H1 (cell line): ENCODE measurements at regions not wholly inside any gene's neighbourhood (a gene's known extent, or its start where the extent isn't known, plus 50 kb on each side); places are given as distances from the start of the nearest gene placed in this dataset.

Experiments used
- CTCF ChIA-PET: fragments of 300-600 bp; sonication (Branson Sonifier 250); formaldehyde crosslinking; loops from one replicate; lab custom pipeline; 2021; ENCODE audit not compliant: partially characterized antibody; lab: Charles Lee
- POLR2A ChIA-PET: fragments of 300-600 bp; sonication (Branson Sonifier 250); formaldehyde crosslinking; loops from one replicate; lab custom pipeline; 2021; ENCODE audit warnings: inconsistent platforms; ENCODE audit not compliant: partially characterized antibody; lab: Charles Lee
- DNase-seq, 2 experiments: peaks; one replicate each; pipeline versions ENCODE4 v3.0.0 to v3.0.0-alpha.2; 2010 to 2022; ENCODE audit warnings: low spot score in 2 of 2, low read depth in 1 of 2, mixed read lengths in 1 of 2
- FAIRE-seq: peaks from 2 replicates; lab custom pipeline; 2011; peaks lifted over from hg19 to GRCh38; lab: Jason Lieb, UNC
- H2AFZ ChIP-seq: 2 replicates; pipeline ENCODE4 v1.8.1; 2012; ENCODE audit warnings: low read length, inconsistent platforms
- H2AK5ac ChIP-seq: 2 replicates; pipeline ENCODE4 v1.6.1; 2013; ENCODE audit warnings: low read depth, low read length
- H2BK120ac ChIP-seq: replicated peaks from 2 replicates; pipeline ENCODE3; 2013; ENCODE audit warnings: low read depth, low read length, inconsistent platforms
- H2BK12ac ChIP-seq: 2 replicates; pipeline ENCODE4 v1.6.1; 2013; ENCODE audit warnings: low read depth, low read length
- H2BK15ac ChIP-seq: 2 replicates; pipeline ENCODE4 v1.6.1; 2013; ENCODE audit warnings: low read length
- H2BK20ac ChIP-seq: 2 replicates; pipeline ENCODE4 v1.6.1; 2013; ENCODE audit warnings: low read length
- H2BK5ac ChIP-seq: 2 replicates; pipeline ENCODE4 v1.6.1; 2013; ENCODE audit warnings: low read depth, low read length
- H3K14ac ChIP-seq: 2 replicates; pipeline ENCODE4 v1.6.1; 2013; ENCODE audit warnings: inconsistent platforms; ENCODE audit not compliant: insufficient read length
- H3K18ac ChIP-seq: 2 replicates; pipeline ENCODE4 v1.6.1; 2013; ENCODE audit warnings: low read length; ENCODE audit errors: extremely low read depth
- H3K23ac ChIP-seq: 2 replicates; pipeline ENCODE4 v1.6.1; 2013; ENCODE audit warnings: inconsistent platforms; ENCODE audit not compliant: insufficient read length
- H3K23me2 ChIP-seq: 2 replicates; pipeline ENCODE4 v1.6.1; 2013; ENCODE audit warnings: low read depth, low read length
- H3K27ac ChIP-seq: 2 replicates; pipeline ENCODE4 v1.6.1; 2011; ENCODE audit warnings: low read depth, low read length, inconsistent platforms
- H3K27me3 ChIP-seq, 4 experiments: replicated peaks in 1 of 4; 1 replicate in 1 of 4; 2 replicates in 3 of 4; pipeline versions ENCODE4 v1.6.1 to v1.8.1; 2011 to 2013; ENCODE audit warnings: low read length in 3 of 4, mild to moderate bottlenecking in 3 of 4, inconsistent platforms in 2 of 4, mixed read lengths in 2 of 4, moderate library complexity in 1 of 4; ENCODE audit not compliant: control insufficient read depth in 3 of 4, insufficient read depth in 3 of 4; ENCODE audit errors: extremely low read depth in 1 of 4
- H3K36me3 ChIP-seq, 4 experiments: 2 replicates each; pipeline versions ENCODE4 v1.6.1 to v1.8.1; 2011 to 2013; ENCODE audit warnings: mild to moderate bottlenecking in 4 of 4, low read length in 3 of 4, moderate library complexity in 2 of 4, control low read depth in 1 of 4, inconsistent platforms in 1 of 4; ENCODE audit not compliant: insufficient read depth in 4 of 4, control insufficient read depth in 2 of 4
- H3K4ac ChIP-seq: replicated peaks from 2 replicates; pipeline ENCODE3; 2013; ENCODE audit warnings: low read length, low read depth, mixed read lengths, inconsistent platforms; ENCODE audit not compliant: insufficient read length
- H3K4me1 ChIP-seq, 4 experiments: replicated peaks in 1 of 4; 1 replicate in 1 of 4; 2 replicates in 3 of 4; pipeline versions ENCODE4 v1.6.1 to v1.8.1; 2011 to 2013; ENCODE audit warnings: low read length in 3 of 4, inconsistent platforms in 2 of 4, mixed read lengths in 1 of 4; ENCODE audit not compliant: insufficient read depth in 4 of 4, control insufficient read depth in 3 of 4
- H3K4me2 ChIP-seq, 2 experiments: 2 replicates each; pipeline versions ENCODE4 v1.6.1 to v1.8.1; 2011 to 2013; ENCODE audit warnings: low read depth in 2 of 2, low read length in 2 of 2, control low read depth in 1 of 2, inconsistent platforms in 1 of 2, mild to moderate bottlenecking in 1 of 2; ENCODE audit not compliant: insufficient read depth in 1 of 2
- H3K4me3 ChIP-seq, 4 experiments: fragments of 200-600, 300-600 bp in 1 of 4; sonication (generic), shearing (Covaris generic), sonication (Bioruptor Twin) in 1 of 4; 2 replicates each; pipeline versions ENCODE4 v1.5.1 to v1.8.1; 2011 to 2016; ENCODE audit warnings: low read length in 4 of 4, low read depth in 3 of 4, control low read depth in 2 of 4, inconsistent platforms in 2 of 4, mild to moderate bottlenecking in 2 of 4, mixed read lengths in 1 of 4, moderate library complexity in 1 of 4; ENCODE audit not compliant: insufficient read depth in 2 of 4; ENCODE audit errors: extremely low read depth in 1 of 4
- H3K56ac ChIP-seq: replicated peaks from 2 replicates; pipeline ENCODE3; 2013; ENCODE audit warnings: low read depth, mild to moderate bottlenecking, mixed read lengths, low read length, inconsistent platforms; ENCODE audit not compliant: insufficient read length
- H3K79me1 ChIP-seq: 2 replicates; pipeline ENCODE4 v1.6.1; 2013; ENCODE audit warnings: low read depth, low read length, control low read depth
- H3K79me2 ChIP-seq, 2 experiments: 2 replicates each; pipeline versions ENCODE4 v1.6.1 to v1.8.1; 2012 to 2013; ENCODE audit warnings: low read length in 2 of 2, mild to moderate bottlenecking in 2 of 2, inconsistent platforms in 1 of 2; ENCODE audit not compliant: insufficient read depth in 2 of 2, control insufficient read depth in 1 of 2
- H3K9ac ChIP-seq, 4 experiments: replicated peaks in 1 of 4; 1 replicate in 1 of 4; 2 replicates in 3 of 4; pipeline versions ENCODE4 v1.6.1 to v1.8.1; 2011 to 2013; ENCODE audit warnings: low read depth in 3 of 4, low read length in 3 of 4, control low read depth in 2 of 4, mild to moderate bottlenecking in 2 of 4, moderate library complexity in 2 of 4, inconsistent platforms in 1 of 4; ENCODE audit errors: extremely low read depth in 1 of 4
- H3K9me3 ChIP-seq, 2 experiments: 2 replicates each; pipeline versions ENCODE4 v1.6.1 to v1.8.1; 2012 to 2013; ENCODE audit warnings: mild to moderate bottlenecking in 2 of 2, moderate library complexity in 2 of 2, control low read depth in 1 of 2, inconsistent platforms in 1 of 2, low read depth in 1 of 2, low read length in 1 of 2, mixed read lengths in 1 of 2; ENCODE audit not compliant: insufficient read depth in 2 of 2
- H4K20me1 ChIP-seq, 2 experiments: replicated peaks in 1 of 2; 2 replicates each; pipeline versions ENCODE3 to v1.8.1; 2011 to 2013; ENCODE audit warnings: inconsistent platforms in 2 of 2, low read length in 2 of 2, mild to moderate bottlenecking in 1 of 2; ENCODE audit not compliant: insufficient read depth in 2 of 2, control insufficient read depth in 1 of 2
- H4K5ac ChIP-seq: 2 replicates; pipeline ENCODE4 v1.6.1; 2013; ENCODE audit warnings: low read length, low read depth, mixed read lengths, inconsistent platforms; ENCODE audit not compliant: insufficient read length
- H4K8ac ChIP-seq: 2 replicates; pipeline ENCODE4 v1.8.0; 2013; ENCODE audit warnings: mild to moderate bottlenecking, moderate library complexity, low read length, inconsistent platforms; ENCODE audit not compliant: insufficient read depth; ENCODE audit errors: extremely low read depth
- H4K91ac ChIP-seq: replicated peaks from 2 replicates; pipeline ENCODE3; 2013; ENCODE audit warnings: low read length, mixed read lengths, inconsistent platforms; ENCODE audit not compliant: insufficient read length
- CTBP2 ChIP-seq: IDR thresholded peaks from 2 replicates; pipeline ENCODE4 v1.7.0; 2011; ENCODE audit warnings: borderline replicate concordance, mild to moderate bottlenecking, moderate library complexity, mixed read lengths, low read length; ENCODE audit not compliant: insufficient read depth, insufficient read length
- EZH2 ChIP-seq: fragments of 200-600 bp; sonication (generic); IDR thresholded peaks from 2 replicates; pipeline ENCODE4 v1.7.1; 2012; ENCODE audit warnings: low read depth, mild to moderate bottlenecking, moderate library complexity, low read length, inconsistent platforms; ENCODE audit not compliant: severe bottlenecking
- MAX ChIP-seq: IDR thresholded peaks from 2 replicates; pipeline ENCODE4 v1.6.1; 2012; ENCODE audit warnings: inconsistent platforms
- SIRT6 ChIP-seq: IDR thresholded peaks from one replicate; pipeline ENCODE4 v1.7.1; 2012; ENCODE audit warnings: low read length, inconsistent platforms
- SIX5 ChIP-seq: IDR thresholded peaks from 2 replicates; pipeline ENCODE4 v1.6.1; 2011; ENCODE audit warnings: mild to moderate bottlenecking, low read depth, low read length
- SP1 ChIP-seq: IDR thresholded peaks from 2 replicates; pipeline ENCODE4 v1.6.1; 2011; ENCODE audit warnings: low read depth, low read length
- SUZ12 ChIP-seq: fragments of 200-600 bp; sonication (generic); IDR thresholded peaks from 2 replicates; pipeline ENCODE4 v1.6.1; 2012; ENCODE audit warnings: mild to moderate bottlenecking, inconsistent platforms, low read length, moderate library complexity, mixed read lengths
- TCF12 ChIP-seq: IDR thresholded peaks from 2 replicates; pipeline ENCODE4 v1.6.1; 2011; ENCODE audit warnings: low read depth, mild to moderate bottlenecking, low read length
- WGBS, 2 experiments: shearing (Covaris generic) in 1 of 2; methylation state at CpG; one replicate each; pipeline versions ENCODE4 v1.1.6 to v1.1.7; 2013 to 2015; ENCODE audit warnings: low lambda C conversion rate in 2 of 2, mixed read lengths in 2 of 2, inconsistent platforms in 1 of 2, low coverage in 1 of 2, missing lambda C conversion rate in 1 of 2; ENCODE audit not compliant: insufficient replicate concordance in 2 of 2, insufficient coverage in 1 of 2, insufficient read length in 1 of 2; ENCODE audit errors: extremely low coverage in 1 of 2, missing lambda C conversion rate in 1 of 2; 5-methylcytosine and 5-hydroxymethylcytosine counted together

- Histone ChIP-seq H2BK120ac (no peak overlapping the region), H3K9ac (no peak overlapping the region), H3K18ac (no peak overlapping the region), H4K20me1 (no peaks in the 10 kb centered on the region), H2BK12ac (no peak overlapping the region), H3K27me3 (no peaks in the 10 kb centered on the region), H3K36me3 (no peaks in the 10 kb centered on the region), H3K79me1 (no peaks in the 10 kb centered on the region), H3K4me2 (no peak overlapping the region), H4K8ac (no peak overlapping the region), H3K23ac (no peak overlapping the region), H3K4me1 (no peaks in the 10 kb centered on the region), H3K79me2 (no peaks in the 10 kb centered on the region), H3K56ac (no peak overlapping the region), H3K4ac (no peak overlapping the region), H3K14ac (no peak overlapping the region), H2BK5ac (no peak overlapping the region), H2AFZ (no peak overlapping the region), H3K23me2 (no peaks in the 10 kb centered on the region; the same call in 1 of the 2 replicates), H2AK5ac (no peak overlapping the region), H4K5ac (no peak overlapping the region), H2BK20ac (no peak overlapping the region), H3K9me3 (no peaks in the 10 kb centered on the region), H2BK15ac (no peak overlapping the region), H3K4me3 (no peak overlapping the region), H3K27ac (no peak overlapping the region), H4K91ac (no peak overlapping the region)
- CTCF ChIA-PET = interaction anchor here (1.0 kb wide), 2 partner anchors 74 to 456 kb away, joined by 3 read pairs; no protein-coding TSS in a partner anchor
- no peak for TF ChIP-seq SIRT6
- no peak for TF ChIP-seq SIX5
- TF ChIP-seq SUZ12 = no peak
- TF ChIP-seq MAX = no peak
- TF ChIP-seq EZH2 = no peak
- TF ChIP-seq SP1 = no peak
- no peak for TF ChIP-seq CTBP2
- TF ChIP-seq TCF12 = no peak
- FAIRE-seq (no peak), DNase-seq (no peak)
- 94% methylated on average over 1 of the region's 1 CpG; no CpG with 5 or more reads in 1 of the 2 experiments for WGBS, 2 experiments
- POLR2A ChIA-PET = no interaction called here
Measured at GRCh38 chr13:70736622-70737317, 628.5 kb upstream of the KLHL1 start.
